NT2/D1 (cell line): ENCODE measurements at regions not wholly inside any gene's neighbourhood (a gene's known extent, or its start where the extent isn't known, plus 50 kb on each side); places are given as distances from the start of the nearest gene placed in this dataset.

Experiments
- SUZ12 ChIP-seq: IDR thresholded peaks from 2 replicates; pipeline ENCODE4 v1.6.1; 2011; ENCODE audit not compliant: insufficient read length, insufficient read depth; ENCODE audit errors: extremely low read depth
- ZNF274 ChIP-seq: IDR thresholded peaks from 2 replicates; pipeline ENCODE4 v1.6.1; 2011; ENCODE audit warnings: mild to moderate bottlenecking, low read depth, low read length

GRCh38 chr5:111999286-111999685 is 242.3 kb upstream of the NREP start:
- no peak for TF ChIP-seq SUZ12
- TF ChIP-seq ZNF274, result no peak
